SK-N-SH (cell line): ENCODE measurements at regions not wholly inside any gene's neighbourhood (a gene's known extent, or its start where the extent isn't known, plus 50 kb on each side); places are given as distances from the start of the nearest gene placed in this dataset.

ENCODE experiments used
- CTCF ChIA-PET: fragments of 300-600, 350-600 bp; formaldehyde crosslinking; extraction: SDS; loops from one replicate; lab custom pipeline; 2021; lab: Yijun Ruan, JAX
- POLR2A ChIA-PET: fragments of 350-600 bp; sonication (Branson Sonifier 250); formaldehyde crosslinking; extraction: SDS; loops from one replicate; lab custom pipeline; 2020; ENCODE audit warnings: antibody characterized with exemption, inconsistent platforms; lab: Yijun Ruan, JAX
- DNase-seq: peaks from one replicate; pipeline ENCODE4 v3.0.0; 2012
- H2AFZ ChIP-seq: fragments of 200-600 bp; sonication (generic); 2 replicates; pipeline ENCODE4 v1.8.1; 2016; ENCODE audit warnings: antibody characterized with exemption, mild to moderate bottlenecking, low read depth
- H3F3A ChIP-seq: fragments of 200-600 bp; sonication (generic); replicated peaks from 2 replicates; pipeline ENCODE3; 2016; ENCODE audit warnings: antibody characterized with exemption, mild to moderate bottlenecking; ENCODE audit not compliant: insufficient read depth
- H3K27ac ChIP-seq, 2 experiments: fragments of 200-500 bp in 1 of 2; fragments of 200-600 bp in 1 of 2; sonication (Bioruptor generic) in 1 of 2; sonication (generic), shearing (Covaris generic) in 1 of 2; 2 replicates each; pipeline versions ENCODE4 v1.5.1 to v1.6.1; 2014 to 2016; ENCODE audit warnings: low read depth in 2 of 2, inconsistent platforms in 1 of 2, low read length in 1 of 2, mild to moderate bottlenecking in 1 of 2, mixed read lengths in 1 of 2
- H3K27me3 ChIP-seq: fragments of 200-600 bp; sonication (generic), shearing (Covaris generic); 2 replicates; pipeline ENCODE4 v1.6.1; 2016; ENCODE audit warnings: mixed run types; ENCODE audit not compliant: insufficient read depth
- H3K36me3 ChIP-seq, 2 experiments: fragments of 200-500 bp in 1 of 2; fragments of 200-600 bp in 1 of 2; sonication (Bioruptor generic) in 1 of 2; sonication (generic) in 1 of 2; replicated peaks in 1 of 2; 2 replicates each; pipeline versions ENCODE3 to v1.5.1; 2014 to 2016; ENCODE audit warnings: low read length in 1 of 2, mild to moderate bottlenecking in 1 of 2; ENCODE audit not compliant: insufficient read depth in 2 of 2, control insufficient read depth in 1 of 2
- H3K4me1 ChIP-seq, 2 experiments: fragments of 200-500 bp in 1 of 2; fragments of 200-600 bp in 1 of 2; sonication (Bioruptor generic) in 1 of 2; sonication (generic), shearing (Covaris generic) in 1 of 2; 2 replicates each; pipeline versions ENCODE4 v1.5.1 to v1.6.1; 2014 to 2016; ENCODE audit warnings: low read depth in 1 of 2, low read length in 1 of 2, mixed run types in 1 of 2; ENCODE audit not compliant: insufficient read depth in 2 of 2, control insufficient read depth in 1 of 2
- H3K4me2 ChIP-seq: fragments of 200-600 bp; sonication (generic), shearing (Covaris generic); 2 replicates; pipeline ENCODE4 v1.6.1; 2017; ENCODE audit warnings: mixed run types
- H3K4me3 ChIP-seq, 2 experiments: fragments of 200-500 bp in 1 of 2; fragments of 200-600 bp in 1 of 2; sonication (Bioruptor generic) in 1 of 2; sonication (generic), shearing (Covaris generic) in 1 of 2; 2 replicates each; pipeline versions ENCODE4 v1.5.1 to v1.8.1; 2014 to 2016; ENCODE audit warnings: low read depth in 2 of 2, inconsistent platforms in 1 of 2, low read length in 1 of 2, mild to moderate bottlenecking in 1 of 2, mixed read lengths in 1 of 2, moderate library complexity in 1 of 2
- H3K79me2 ChIP-seq: fragments of 200-600 bp; sonication (generic); 2 replicates; pipeline ENCODE4 v1.8.1; 2017; ENCODE audit warnings: mild to moderate bottlenecking; ENCODE audit not compliant: insufficient read depth
- H3K9ac ChIP-seq: fragments of 200-600 bp; sonication (generic); 2 replicates; pipeline ENCODE4 v1.6.1; 2017; ENCODE audit warnings: mixed run types
- H3K9me2 ChIP-seq: fragments of 200-600 bp; sonication (generic); 2 replicates; pipeline ENCODE4 v1.6.1; 2017; ENCODE audit warnings: mixed run types
- H3K9me3 ChIP-seq: fragments of 200-600 bp; sonication (generic); 2 replicates; pipeline ENCODE4 v1.6.1; 2017; ENCODE audit warnings: mixed run types, mild to moderate bottlenecking, moderate library complexity
- H4K20me1 ChIP-seq: fragments of 200-600 bp; sonication (generic); 2 replicates; pipeline ENCODE4 v1.6.1; 2017; ENCODE audit warnings: mild to moderate bottlenecking, mixed run types; ENCODE audit not compliant: insufficient read depth
- ELF1 ChIP-seq: IDR thresholded peaks from 2 replicates; pipeline ENCODE4 v1.4.0; 2012
- FOSL2 ChIP-seq: IDR thresholded peaks from 2 replicates; pipeline ENCODE4 v1.4.0; 2012; ENCODE audit warnings: low read depth, mild to moderate bottlenecking, moderate library complexity, borderline replicate concordance
- FOXM1 ChIP-seq: IDR thresholded peaks from 2 replicates; pipeline ENCODE4 v1.4.0; 2012; ENCODE audit warnings: low read depth, mild to moderate bottlenecking
- JUND ChIP-seq: IDR thresholded peaks from 2 replicates; pipeline ENCODE4 v1.4.0; 2012
- MXI1 ChIP-seq: IDR thresholded peaks from 2 replicates; pipeline ENCODE4 v1.6.1; 2012; ENCODE audit warnings: mild to moderate bottlenecking, low read depth, low read length, improper control_type of control experiment
- NFIC ChIP-seq: IDR thresholded peaks from 2 replicates; pipeline ENCODE4 v1.4.0; 2012; ENCODE audit warnings: borderline replicate concordance
- RFX5 ChIP-seq: IDR thresholded peaks from 2 replicates; pipeline ENCODE4 v1.6.1; 2012; ENCODE audit warnings: mild to moderate bottlenecking, improper control_type of control experiment, low read length
- RXRA ChIP-seq: IDR thresholded peaks from 2 replicates; pipeline ENCODE4 v1.4.0; 2012; ENCODE audit warnings: low read depth, mild to moderate bottlenecking, borderline replicate concordance
- TCF12 ChIP-seq: IDR thresholded peaks from 2 replicates; pipeline ENCODE4 v1.4.0; 2012
- TEAD4 ChIP-seq: IDR thresholded peaks from 2 replicates; pipeline ENCODE4 v1.4.0; 2012; ENCODE audit warnings: mild to moderate bottlenecking, borderline replicate concordance; ENCODE audit not compliant: insufficient read depth
- WGBS: methylation state at CpG from one replicate; pipeline ENCODE4 v1.1.6; 2017; ENCODE audit warnings: low lambda C conversion rate; 5-methylcytosine and 5-hydroxymethylcytosine counted together
- TF ChIP-seq, protein P1 (sequence below): fragments of 150-350 bp; IDR thresholded peaks from 2 replicates; pipeline ENCODE4 v1.6.1; 2016; ENCODE audit warnings: mild to moderate bottlenecking, low read depth, low read length
- TF ChIP-seq, protein P2 (sequence below): IDR thresholded peaks from 2 replicates; pipeline ENCODE4 v1.4.0; 2012; ENCODE audit warnings: low read depth, borderline replicate concordance
- TF ChIP-seq, protein P3 (sequence below): IDR thresholded peaks from 2 replicates; pipeline ENCODE4 v1.6.1; 2012; ENCODE audit warnings: mild to moderate bottlenecking, low read depth, low read length, moderate library complexity
- TF ChIP-seq, protein P4 (sequence below): fragments of 150-350 bp; IDR thresholded peaks from 2 replicates; pipeline ENCODE4 v1.6.1; 2017; ENCODE audit warnings: antibody characterized with exemption, low read length, low read depth, borderline replicate concordance

DNA sequence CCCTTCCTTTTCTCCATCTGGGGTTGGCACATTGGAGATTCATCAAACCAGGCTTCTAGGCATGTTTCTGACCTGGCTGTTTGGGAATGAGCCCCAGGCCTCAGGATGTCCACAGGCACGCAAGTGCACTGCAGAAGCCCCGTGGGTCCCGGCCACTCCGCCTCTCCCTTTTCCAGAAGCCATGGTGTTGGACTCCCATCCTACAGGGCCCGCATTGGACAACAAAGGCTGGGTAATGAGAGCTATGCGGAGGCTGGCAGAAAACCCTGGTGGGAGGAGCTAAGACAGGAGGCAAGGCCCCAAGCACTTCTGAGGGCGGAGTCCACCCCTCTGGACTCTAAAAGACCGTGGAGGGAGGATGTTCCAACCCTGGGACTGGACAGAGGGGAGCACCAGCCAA lies 160.6 kb downstream of the OLFM1 start (continued):
- no peak for TF ChIP-seq RXRA
- no peak for TF ChIP-seq ELF1
- TF ChIP-seq FOSL2: no peak

DNA sequence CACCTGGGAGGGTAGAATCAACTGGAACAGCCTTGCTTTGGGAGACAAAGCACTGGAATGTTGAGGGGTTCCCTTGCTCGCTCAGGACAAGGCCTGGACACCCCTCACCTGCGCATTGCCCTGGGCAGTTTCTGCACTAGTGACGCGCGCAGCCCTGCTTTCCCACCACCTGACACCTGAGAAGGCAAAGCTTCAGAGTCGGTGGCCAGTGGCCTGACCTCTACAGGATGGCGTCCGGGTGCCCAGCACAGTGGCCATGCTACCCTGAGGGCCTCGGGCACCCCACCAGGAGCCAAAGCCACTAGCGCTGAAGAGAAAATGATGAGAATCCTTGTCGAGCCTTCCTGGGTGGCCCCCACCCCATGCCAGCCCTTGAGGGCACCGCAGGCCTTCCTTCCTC lies 161.3 kb downstream of the OLFM1 start:
- H3K4me2 ChIP-seq: no peak overlapping the region
- DNase-seq: no peak
- H4K20me1 ChIP-seq: no peaks in the 10 kb centered on the region
- H3K27ac ChIP-seq: no peak overlapping the region
- H3K9me2 ChIP-seq: no peaks in the 10 kb centered on the region
- no peak for TF ChIP-seq TEAD4
- TF ChIP-seq NFIC: no peak
- no peaks in the 10 kb centered on the region; a peak in 1 of 4 replicates for H3K4me1 ChIP-seq
- no peaks in the 10 kb centered on the region for H3K36me3 ChIP-seq
- no peaks in the 10 kb centered on the region for H3K79me2 ChIP-seq
- WGBS: 0% methylated on average over 1 of the region's 12 CpGs
- no peaks in the 10 kb centered on the region for H3F3A ChIP-seq
- H2AFZ ChIP-seq: no peak overlapping the region
- H3K4me3 ChIP-seq: no peak overlapping the region
- ChIA-PET POLR2A (no interaction called here), CTCF (interaction anchor here (1.0 to 1.4 kb wide), 2 partner anchors 12 to 164 kb away, joined by 3 read pairs; no protein-coding TSS in a partner anchor)
- H3K27me3 ChIP-seq: no peaks in the 10 kb centered on the region
- no peak overlapping the region for H3K9ac ChIP-seq
- H3K9me3 ChIP-seq: no peaks in the 10 kb centered on the region

DNA sequence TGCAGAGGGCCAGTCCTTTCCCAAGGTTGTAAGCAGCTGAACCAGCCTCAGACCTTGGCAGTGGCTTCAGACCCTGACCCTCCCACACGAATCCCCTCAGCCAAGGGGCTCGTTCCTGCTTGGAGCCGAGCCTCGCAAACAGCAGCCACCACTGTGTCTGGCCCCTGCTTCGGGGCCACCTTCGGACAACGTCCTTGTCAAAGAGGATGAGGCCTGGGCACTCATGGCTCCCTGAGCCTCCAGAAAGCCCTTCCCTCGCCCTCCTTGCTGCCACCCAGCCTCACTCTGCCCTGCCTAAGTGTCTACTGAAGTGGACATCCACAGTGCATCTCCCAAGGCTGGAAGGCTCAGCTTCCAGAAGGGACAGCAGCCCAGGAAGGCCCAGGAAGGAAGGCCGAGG lies 161.7 kb downstream of the OLFM1 start:
- ChIA-PET CTCF (interaction anchor here (0.7 to 1.4 kb wide), 2 partner anchors 13 to 163 kb away, joined by 3 read pairs; no protein-coding TSS in a partner anchor), POLR2A (no interaction called here)
- H3K4me1 ChIP-seq: no peaks in the 10 kb centered on the region; a peak in 1 of 4 replicates
- DNase-seq: no peak
- TF ChIP-seq MXI1: no peak
- TF ChIP-seq, protein P1, sequence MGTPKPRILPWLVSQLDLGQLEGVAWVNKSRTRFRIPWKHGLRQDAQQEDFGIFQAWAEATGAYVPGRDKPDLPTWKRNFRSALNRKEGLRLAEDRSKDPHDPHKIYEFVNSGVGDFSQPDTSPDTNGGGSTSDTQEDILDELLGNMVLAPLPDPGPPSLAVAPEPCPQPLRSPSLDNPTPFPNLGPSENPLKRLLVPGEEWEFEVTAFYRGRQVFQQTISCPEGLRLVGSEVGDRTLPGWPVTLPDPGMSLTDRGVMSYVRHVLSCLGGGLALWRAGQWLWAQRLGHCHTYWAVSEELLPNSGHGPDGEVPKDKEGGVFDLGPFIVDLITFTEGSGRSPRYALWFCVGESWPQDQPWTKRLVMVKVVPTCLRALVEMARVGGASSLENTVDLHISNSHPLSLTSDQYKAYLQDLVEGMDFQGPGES: no peak
- TF ChIP-seq FOXM1: no peak
- TF ChIP-seq, protein P2, sequence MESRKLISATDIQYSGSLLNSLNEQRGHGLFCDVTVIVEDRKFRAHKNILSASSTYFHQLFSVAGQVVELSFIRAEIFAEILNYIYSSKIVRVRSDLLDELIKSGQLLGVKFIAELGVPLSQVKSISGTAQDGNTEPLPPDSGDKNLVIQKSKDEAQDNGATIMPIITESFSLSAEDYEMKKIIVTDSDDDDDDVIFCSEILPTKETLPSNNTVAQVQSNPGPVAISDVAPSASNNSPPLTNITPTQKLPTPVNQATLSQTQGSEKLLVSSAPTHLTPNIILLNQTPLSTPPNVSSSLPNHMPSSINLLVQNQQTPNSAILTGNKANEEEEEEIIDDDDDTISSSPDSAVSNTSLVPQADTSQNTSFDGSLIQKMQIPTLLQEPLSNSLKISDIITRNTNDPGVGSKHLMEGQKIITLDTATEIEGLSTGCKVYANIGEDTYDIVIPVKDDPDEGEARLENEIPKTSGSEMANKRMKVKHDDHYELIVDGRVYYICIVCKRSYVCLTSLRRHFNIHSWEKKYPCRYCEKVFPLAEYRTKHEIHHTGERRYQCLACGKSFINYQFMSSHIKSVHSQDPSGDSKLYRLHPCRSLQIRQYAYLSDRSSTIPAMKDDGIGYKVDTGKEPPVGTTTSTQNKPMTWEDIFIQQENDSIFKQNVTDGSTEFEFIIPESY: no peak
- TF ChIP-seq JUND: no peak
- no peak for TF ChIP-seq RFX5
- TF ChIP-seq, protein P3, sequence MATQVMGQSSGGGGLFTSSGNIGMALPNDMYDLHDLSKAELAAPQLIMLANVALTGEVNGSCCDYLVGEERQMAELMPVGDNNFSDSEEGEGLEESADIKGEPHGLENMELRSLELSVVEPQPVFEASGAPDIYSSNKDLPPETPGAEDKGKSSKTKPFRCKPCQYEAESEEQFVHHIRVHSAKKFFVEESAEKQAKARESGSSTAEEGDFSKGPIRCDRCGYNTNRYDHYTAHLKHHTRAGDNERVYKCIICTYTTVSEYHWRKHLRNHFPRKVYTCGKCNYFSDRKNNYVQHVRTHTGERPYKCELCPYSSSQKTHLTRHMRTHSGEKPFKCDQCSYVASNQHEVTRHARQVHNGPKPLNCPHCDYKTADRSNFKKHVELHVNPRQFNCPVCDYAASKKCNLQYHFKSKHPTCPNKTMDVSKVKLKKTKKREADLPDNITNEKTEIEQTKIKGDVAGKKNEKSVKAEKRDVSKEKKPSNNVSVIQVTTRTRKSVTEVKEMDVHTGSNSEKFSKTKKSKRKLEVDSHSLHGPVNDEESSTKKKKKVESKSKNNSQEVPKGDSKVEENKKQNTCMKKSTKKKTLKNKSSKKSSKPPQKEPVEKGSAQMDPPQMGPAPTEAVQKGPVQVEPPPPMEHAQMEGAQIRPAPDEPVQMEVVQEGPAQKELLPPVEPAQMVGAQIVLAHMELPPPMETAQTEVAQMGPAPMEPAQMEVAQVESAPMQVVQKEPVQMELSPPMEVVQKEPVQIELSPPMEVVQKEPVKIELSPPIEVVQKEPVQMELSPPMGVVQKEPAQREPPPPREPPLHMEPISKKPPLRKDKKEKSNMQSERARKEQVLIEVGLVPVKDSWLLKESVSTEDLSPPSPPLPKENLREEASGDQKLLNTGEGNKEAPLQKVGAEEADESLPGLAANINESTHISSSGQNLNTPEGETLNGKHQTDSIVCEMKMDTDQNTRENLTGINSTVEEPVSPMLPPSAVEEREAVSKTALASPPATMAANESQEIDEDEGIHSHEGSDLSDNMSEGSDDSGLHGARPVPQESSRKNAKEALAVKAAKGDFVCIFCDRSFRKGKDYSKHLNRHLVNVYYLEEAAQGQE: no peak
- TF ChIP-seq, protein P4, sequence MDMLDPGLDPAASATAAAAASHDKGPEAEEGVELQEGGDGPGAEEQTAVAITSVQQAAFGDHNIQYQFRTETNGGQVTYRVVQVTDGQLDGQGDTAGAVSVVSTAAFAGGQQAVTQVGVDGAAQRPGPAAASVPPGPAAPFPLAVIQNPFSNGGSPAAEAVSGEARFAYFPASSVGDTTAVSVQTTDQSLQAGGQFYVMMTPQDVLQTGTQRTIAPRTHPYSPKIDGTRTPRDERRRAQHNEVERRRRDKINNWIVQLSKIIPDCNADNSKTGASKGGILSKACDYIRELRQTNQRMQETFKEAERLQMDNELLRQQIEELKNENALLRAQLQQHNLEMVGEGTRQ: no peak
- no peak for TF ChIP-seq TCF12
- H3K27me3 ChIP-seq: no peaks in the 10 kb centered on the region
- H3K79me2 ChIP-seq: no peaks in the 10 kb centered on the region
- H4K20me1 ChIP-seq: no peaks in the 10 kb centered on the region
- H3K27ac ChIP-seq: no peak overlapping the region
- no peaks in the 10 kb centered on the region for H3K36me3 ChIP-seq
- H3K9me3 ChIP-seq: no peaks in the 10 kb centered on the region
- H3F3A ChIP-seq: no peaks in the 10 kb centered on the region
- H3K4me2 ChIP-seq: no peak overlapping the region
- WGBS: 42% methylated on average over 9 of the region's 9 CpGs
- no peaks in the 10 kb centered on the region for H3K9me2 ChIP-seq
- H2AFZ ChIP-seq: no peak overlapping the region
- H3K4me3 ChIP-seq: no peak overlapping the region
- H3K9ac ChIP-seq: no peak overlapping the region
